Fibroblast of lung (primary cell): ENCODE measurements at regions not wholly inside any gene's neighbourhood (a gene's known extent, or its start where the extent isn't known, plus 50 kb on each side); places are given as distances from the start of the nearest gene placed in this dataset.

ENCODE experiments used
- DNase-seq, 2 donors: peaks; one replicate each; pipeline versions ENCODE4 v3.0.0 to v3.0.0-alpha.2; 2010; ENCODE audit warnings: low read depth in 2 of 2
- H2AFZ ChIP-seq: 2 replicates; pipeline ENCODE4 v1.5.1; 2012; ENCODE audit warnings: low read length, control low read depth, inconsistent platforms
- H3K27ac ChIP-seq: 2 replicates; pipeline ENCODE4 v1.5.1; 2011; ENCODE audit warnings: low read length, control low read depth; ENCODE audit not compliant: insufficient read depth
- H3K27me3 ChIP-seq: 2 replicates; pipeline ENCODE4 v1.5.1; 2011; ENCODE audit warnings: mild to moderate bottlenecking, low read length; ENCODE audit not compliant: control insufficient read depth, insufficient read depth
- H3K36me3 ChIP-seq: 2 replicates; pipeline ENCODE4 v1.5.1; 2011; ENCODE audit warnings: low read length; ENCODE audit not compliant: control insufficient read depth, insufficient read depth
- H3K4me1 ChIP-seq: 2 replicates; pipeline ENCODE4 v1.5.1; 2011; ENCODE audit warnings: low read length; ENCODE audit not compliant: control insufficient read depth, insufficient read depth; ENCODE audit errors: extremely low read depth
- H3K4me2 ChIP-seq: 2 replicates; pipeline ENCODE4 v1.5.1; 2011; ENCODE audit warnings: low read length, control low read depth; ENCODE audit not compliant: insufficient read depth; ENCODE audit errors: extremely low read depth
- H3K4me3 ChIP-seq, 4 experiments: fragments of 200-600 bp in 1 of 4; sonication (generic) in 1 of 4; replicated peaks in 1 of 4; 2 replicates each; pipeline ENCODE4 v1.5.1; 2011 to 2016; ENCODE audit warnings: low read length in 4 of 4, low read depth in 3 of 4, mild to moderate bottlenecking in 3 of 4, control low read depth in 2 of 4, inconsistent platforms in 1 of 4, mixed read lengths in 1 of 4; ENCODE audit not compliant: insufficient read depth in 1 of 4; ENCODE audit errors: control extremely low read depth in 1 of 4
- H3K79me2 ChIP-seq: 2 replicates; pipeline ENCODE4 v1.5.1; 2012; ENCODE audit warnings: mild to moderate bottlenecking, low read length, inconsistent platforms; ENCODE audit not compliant: control insufficient read depth, insufficient read depth
- H3K9ac ChIP-seq: 2 replicates; pipeline ENCODE4 v1.5.1; 2011; ENCODE audit warnings: mild to moderate bottlenecking, low read length, control low read depth; ENCODE audit not compliant: insufficient read depth
- H3K9me3 ChIP-seq: 2 replicates; pipeline ENCODE4 v1.5.1; 2012; ENCODE audit warnings: low read depth, low read length; ENCODE audit not compliant: control insufficient read depth, insufficient read depth
- H4K20me1 ChIP-seq: 2 replicates; pipeline ENCODE4 v1.5.1; 2011; ENCODE audit warnings: low read length; ENCODE audit not compliant: control insufficient read depth, insufficient read depth; ENCODE audit errors: extremely low read depth
- CTCF ChIP-seq, 2 donors: IDR thresholded peaks in 1 of 2; conservative IDR thresholded peaks in 1 of 2; 1 replicate in 1 of 2; 2 replicates in 1 of 2; pipeline ENCODE4 v1.5.1; 2011 to 2012; ENCODE audit warnings: low read length in 2 of 2, control low read depth in 1 of 2, inconsistent platforms in 1 of 2, low read depth in 1 of 2, mild to moderate bottlenecking in 1 of 2
- EZH2 ChIP-seq: IDR thresholded peaks from 2 replicates; pipeline ENCODE4 v1.5.1; 2012; ENCODE audit warnings: low read length, control low read depth, mild to moderate bottlenecking; ENCODE audit errors: missing control alignments

- no peaks in the 10 kb centered on the region for H4K20me1 ChIP-seq
- no peaks in the 10 kb centered on the region for H3K27me3 ChIP-seq
- no peaks in the 10 kb centered on the region for H3K79me2 ChIP-seq
- H3K27ac ChIP-seq, result no peak overlapping the region
- no peak overlapping the region for H3K4me3 ChIP-seq
- TF ChIP-seq CTCF (conservative IDR thresholded peaks at IDR 0.05 in 1 of 2, IDR thresholded peaks at IDR 0.05 in 1 of 2; ENCODE audit: low read depth in 1 of 2, low read length in 2 of 2) (no peak), EZH2 (no peak)
- DNase-seq, result no peak
- H3K4me1 ChIP-seq, result no peaks in the 10 kb centered on the region
- H3K9me3 ChIP-seq, result no peaks in the 10 kb centered on the region
- no peak overlapping the region for H3K4me2 ChIP-seq
- H2AFZ ChIP-seq, result no peak overlapping the region
- H3K9ac ChIP-seq, result no peak overlapping the region
- no peaks in the 10 kb centered on the region for H3K36me3 ChIP-seq
Measured at GRCh38 chr6:140017470-140017869, 643.0 kb upstream of the CITED2 start.

- H3K27ac ChIP-seq, result no peak overlapping the region
- H3K9ac ChIP-seq, result no peak overlapping the region
- H3K79me2 ChIP-seq, result no peaks in the 10 kb centered on the region
- H4K20me1 ChIP-seq, result no peaks in the 10 kb centered on the region
- no peak overlapping the region for H3K4me3 ChIP-seq
- TF ChIP-seq EZH2 (no peak), CTCF (conservative IDR thresholded peaks at IDR 0.05 in 1 of 2, IDR thresholded peaks at IDR 0.05 in 1 of 2; ENCODE audit: low read depth in 1 of 2, low read length in 2 of 2) (no peak)
- H3K27me3 ChIP-seq, result no peaks in the 10 kb centered on the region
- no peak for DNase-seq
- H3K4me1 ChIP-seq, result no peaks in the 10 kb centered on the region
- no peaks in the 10 kb centered on the region for H3K36me3 ChIP-seq
- no peaks in the 10 kb centered on the region for H3K9me3 ChIP-seq
- H3K4me2 ChIP-seq, result no peak overlapping the region
- peak overlapping the region; percentile 11 for H2AFZ ChIP-seq
Measured at GRCh38 chr6:140012150-140012549, 637.7 kb upstream of the CITED2 start.

- H3K4me1 ChIP-seq, result no peaks in the 10 kb centered on the region
- no peaks in the 10 kb centered on the region for H3K79me2 ChIP-seq
- no peaks in the 10 kb centered on the region for H3K9me3 ChIP-seq
- H3K4me3 ChIP-seq, result no peak overlapping the region
- H2AFZ ChIP-seq, result no peak overlapping the region
- no peak for DNase-seq
- no peaks in the 10 kb centered on the region for H3K27me3 ChIP-seq
- no peak overlapping the region for H3K4me2 ChIP-seq
- H4K20me1 ChIP-seq, result no peaks in the 10 kb centered on the region
- no peak overlapping the region for H3K9ac ChIP-seq
- no peak overlapping the region for H3K27ac ChIP-seq
- TF ChIP-seq CTCF (conservative IDR thresholded peaks at IDR 0.05 in 1 of 2, IDR thresholded peaks at IDR 0.05 in 1 of 2; ENCODE audit: low read depth in 1 of 2, low read length in 2 of 2), result no peak
- no peak for TF ChIP-seq EZH2
- no peaks in the 10 kb centered on the region for H3K36me3 ChIP-seq
Measured at GRCh38 chr6:140011537-140011936, 637.1 kb upstream of the CITED2 start.
